Ishikawa (cell line): ENCODE measurements at regions not wholly inside any gene's neighbourhood (a gene's known extent, or its start where the extent isn't known, plus 50 kb on each side); places are given as distances from the start of the nearest gene placed in this dataset.

Experiments used
- CEBPB ChIP-seq: IDR thresholded peaks from 2 replicates; pipeline ENCODE4 v1.6.1; 2012
- CREB1 ChIP-seq: IDR thresholded peaks from 2 replicates; pipeline ENCODE4 v1.6.1; 2012; ENCODE audit warnings: low read depth
- EGR1 ChIP-seq: IDR thresholded peaks from 2 replicates; pipeline ENCODE4 v1.6.1; 2012
- EP300 ChIP-seq: IDR thresholded peaks from 2 replicates; pipeline ENCODE4 v1.6.1; 2012; ENCODE audit warnings: borderline replicate concordance
- FOXM1 ChIP-seq: IDR thresholded peaks from 2 replicates; pipeline ENCODE4 v1.6.1; 2012; ENCODE audit warnings: low read depth, borderline replicate concordance
- NFIC ChIP-seq: IDR thresholded peaks from 2 replicates; pipeline ENCODE4 v1.6.1; 2012
- RAD21 ChIP-seq: IDR thresholded peaks from 2 replicates; pipeline ENCODE4 v1.6.1; 2012; ENCODE audit warnings: low read depth
- TAF1 ChIP-seq: IDR thresholded peaks from 2 replicates; pipeline ENCODE4 v1.6.1; 2012; ENCODE audit warnings: low read depth, mild to moderate bottlenecking
- TCF12 ChIP-seq: IDR thresholded peaks from 2 replicates; pipeline ENCODE4 v1.6.1; 2012; ENCODE audit warnings: low read depth
- TEAD4 ChIP-seq: IDR thresholded peaks from 2 replicates; pipeline ENCODE4 v1.6.1; 2012
- YY1 ChIP-seq: IDR thresholded peaks from 2 replicates; pipeline ENCODE4 v1.6.1; 2012; ENCODE audit warnings: low read depth
- ZBTB7A ChIP-seq: IDR thresholded peaks from 2 replicates; pipeline ENCODE4 v1.6.1; 2012; ENCODE audit warnings: low read depth
- TF ChIP-seq, protein P1 (sequence below): IDR thresholded peaks from 2 replicates; pipeline ENCODE4 v1.6.1; 2012; ENCODE audit warnings: low read depth, mild to moderate bottlenecking
- TF ChIP-seq, protein P2 (sequence below): IDR thresholded peaks from 2 replicates; pipeline ENCODE4 v1.6.1; 2012

DNA sequence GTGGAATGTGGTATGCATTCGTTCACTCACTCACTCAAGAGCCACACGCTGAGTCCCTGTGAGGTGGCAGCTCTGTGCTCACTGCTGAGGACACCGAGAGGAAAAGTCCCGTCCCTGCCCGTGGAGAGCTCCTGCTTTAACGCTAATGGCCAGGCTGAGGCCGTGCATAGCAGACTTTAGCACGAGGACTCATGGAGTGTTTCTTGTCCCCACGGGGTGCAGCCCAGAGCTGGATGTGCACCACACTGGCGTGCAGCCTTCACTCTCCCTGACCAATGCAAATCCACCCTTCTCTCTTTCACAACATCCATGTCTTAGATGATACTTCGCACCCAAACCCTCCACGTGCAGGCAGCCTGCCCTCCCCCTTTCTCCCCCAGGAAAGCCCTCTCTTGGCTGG is 159.6 kb upstream of the ZNF536 start:
- TF ChIP-seq RAD21 (no peak), TAF1 (no peak), EP300 (no peak), YY1 (no peak), TCF12 (no peak), EGR1 (no peak), ZBTB7A (no peak), FOXM1 (no peak), TEAD4 (no peak), NFIC (no peak), CREB1 (no peak), CEBPB (no peak)
- TF ChIP-seq, protein P1, sequence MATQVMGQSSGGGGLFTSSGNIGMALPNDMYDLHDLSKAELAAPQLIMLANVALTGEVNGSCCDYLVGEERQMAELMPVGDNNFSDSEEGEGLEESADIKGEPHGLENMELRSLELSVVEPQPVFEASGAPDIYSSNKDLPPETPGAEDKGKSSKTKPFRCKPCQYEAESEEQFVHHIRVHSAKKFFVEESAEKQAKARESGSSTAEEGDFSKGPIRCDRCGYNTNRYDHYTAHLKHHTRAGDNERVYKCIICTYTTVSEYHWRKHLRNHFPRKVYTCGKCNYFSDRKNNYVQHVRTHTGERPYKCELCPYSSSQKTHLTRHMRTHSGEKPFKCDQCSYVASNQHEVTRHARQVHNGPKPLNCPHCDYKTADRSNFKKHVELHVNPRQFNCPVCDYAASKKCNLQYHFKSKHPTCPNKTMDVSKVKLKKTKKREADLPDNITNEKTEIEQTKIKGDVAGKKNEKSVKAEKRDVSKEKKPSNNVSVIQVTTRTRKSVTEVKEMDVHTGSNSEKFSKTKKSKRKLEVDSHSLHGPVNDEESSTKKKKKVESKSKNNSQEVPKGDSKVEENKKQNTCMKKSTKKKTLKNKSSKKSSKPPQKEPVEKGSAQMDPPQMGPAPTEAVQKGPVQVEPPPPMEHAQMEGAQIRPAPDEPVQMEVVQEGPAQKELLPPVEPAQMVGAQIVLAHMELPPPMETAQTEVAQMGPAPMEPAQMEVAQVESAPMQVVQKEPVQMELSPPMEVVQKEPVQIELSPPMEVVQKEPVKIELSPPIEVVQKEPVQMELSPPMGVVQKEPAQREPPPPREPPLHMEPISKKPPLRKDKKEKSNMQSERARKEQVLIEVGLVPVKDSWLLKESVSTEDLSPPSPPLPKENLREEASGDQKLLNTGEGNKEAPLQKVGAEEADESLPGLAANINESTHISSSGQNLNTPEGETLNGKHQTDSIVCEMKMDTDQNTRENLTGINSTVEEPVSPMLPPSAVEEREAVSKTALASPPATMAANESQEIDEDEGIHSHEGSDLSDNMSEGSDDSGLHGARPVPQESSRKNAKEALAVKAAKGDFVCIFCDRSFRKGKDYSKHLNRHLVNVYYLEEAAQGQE, result no peak
- TF ChIP-seq, protein P2, sequence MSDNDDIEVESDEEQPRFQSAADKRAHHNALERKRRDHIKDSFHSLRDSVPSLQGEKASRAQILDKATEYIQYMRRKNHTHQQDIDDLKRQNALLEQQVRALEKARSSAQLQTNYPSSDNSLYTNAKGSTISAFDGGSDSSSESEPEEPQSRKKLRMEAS, result no peak
